IMR-90 (cell line): ENCODE measurements at regions not wholly inside any gene's neighbourhood (a gene's known extent, or its start where the extent isn't known, plus 50 kb on each side); places are given as distances from the start of the nearest gene placed in this dataset.

Source experiments
- ATAC-seq: fragments of 200-7000 bp; cut with Tn5 transposase; 2 replicates; pipeline ENCODE4 v1.9.1; 2020; ENCODE audit warnings: low read depth, mild to moderate bottlenecking, moderate library complexity
- BruUV-seq: library from RNA; stranded (reverse); fragments of 400-500 nt; replicated peaks from 2 replicates; lab custom pipeline; 2021; lab: Mats Ljungman, UMichigan
- CTCF ChIA-PET: fragments of 300-600 bp; formaldehyde crosslinking; extraction: SDS; loops from one replicate; lab custom pipeline; 2021; ENCODE audit warnings: antibody characterized with exemption; lab: Yijun Ruan, JAX
- POLR2A ChIA-PET: fragments of 300-600 bp; sonication (Branson Sonifier 250); formaldehyde crosslinking; loops from one replicate; lab custom pipeline; 2022; ENCODE audit warnings: antibody characterized with exemption; ENCODE audit not compliant: unreplicated experiment; lab: Charles Lee
- DNase-seq: peaks from one replicate; pipeline ENCODE4 v3.0.0; 2013
- H2AFZ ChIP-seq: replicated peaks from 2 replicates; pipeline ENCODE3; 2013; ENCODE audit warnings: low read length, mild to moderate bottlenecking; ENCODE audit not compliant: poor library complexity
- H2AK5ac ChIP-seq: 2 replicates; pipeline ENCODE4 v1.6.1; 2013; ENCODE audit warnings: low read depth, low read length, inconsistent platforms
- H2AK9ac ChIP-seq: replicated peaks from 2 replicates; pipeline ENCODE3; 2013; ENCODE audit warnings: mild to moderate bottlenecking, low read depth, low read length, moderate library complexity; ENCODE audit not compliant: poor library complexity
- H2BK120ac ChIP-seq: 2 replicates; pipeline ENCODE4 v1.6.1; 2013; ENCODE audit warnings: low read depth, low read length, inconsistent platforms
- H2BK15ac ChIP-seq: 3 replicates; pipeline ENCODE4 v1.6.1; 2013; ENCODE audit warnings: low read depth, low read length, inconsistent platforms
- H2BK20ac ChIP-seq: 2 replicates; pipeline ENCODE4 v1.6.1; 2013; ENCODE audit warnings: low read depth, mild to moderate bottlenecking, inconsistent platforms, low read length, moderate library complexity
- H2BK5ac ChIP-seq: 2 replicates; pipeline ENCODE4 v1.6.1; 2013; ENCODE audit warnings: mild to moderate bottlenecking, low read depth, low read length, inconsistent platforms; ENCODE audit not compliant: poor library complexity, severe bottlenecking
- H3K14ac ChIP-seq: replicated peaks from 2 replicates; pipeline ENCODE4 v1.6.1; 2013; ENCODE audit warnings: low read depth, low read length, inconsistent platforms
- H3K18ac ChIP-seq: 2 replicates; pipeline ENCODE4 v1.6.1; 2013; ENCODE audit warnings: low read depth, low read length, control low read depth
- H3K23ac ChIP-seq: 2 replicates; pipeline ENCODE4 v1.6.1; 2013; ENCODE audit warnings: low read depth, low read length, inconsistent platforms
- H3K27ac ChIP-seq: 2 replicates; pipeline ENCODE4 v1.5.1; 2013; ENCODE audit warnings: mild to moderate bottlenecking, control low read depth, low read length; ENCODE audit not compliant: insufficient read depth
- H3K27me3 ChIP-seq: 2 replicates; pipeline ENCODE4 v1.6.1; 2013; ENCODE audit warnings: low read length; ENCODE audit not compliant: control insufficient read depth, insufficient read depth
- H3K36me3 ChIP-seq: 2 replicates; pipeline ENCODE4 v1.6.1; 2013; ENCODE audit warnings: low read length, mixed read lengths; ENCODE audit not compliant: control insufficient read depth, insufficient read depth
- H3K4ac ChIP-seq: 2 replicates; pipeline ENCODE4 v1.6.1; 2013; ENCODE audit warnings: low read depth, low read length, inconsistent platforms
- H3K4me1 ChIP-seq: 2 replicates; pipeline ENCODE4 v1.6.1; 2013; ENCODE audit warnings: low read length, mixed read lengths; ENCODE audit not compliant: control insufficient read depth, insufficient read depth
- H3K4me2 ChIP-seq: 2 replicates; pipeline ENCODE4 v1.6.1; 2013; ENCODE audit warnings: low read depth, mild to moderate bottlenecking, control low read depth, low read length, moderate library complexity
- H3K4me3 ChIP-seq: 2 replicates; pipeline ENCODE4 v1.5.1; 2013; ENCODE audit warnings: low read depth, mild to moderate bottlenecking, control low read depth, low read length, moderate library complexity; ENCODE audit not compliant: insufficient read depth
- H3K56ac ChIP-seq: 2 replicates; pipeline ENCODE4 v1.6.1; 2013; ENCODE audit warnings: low read length, inconsistent platforms; ENCODE audit not compliant: insufficient read depth; ENCODE audit errors: extremely low read depth
- H3K79me1 ChIP-seq, 2 experiments: 2 replicates each; pipeline ENCODE4 v1.6.1; 2013; ENCODE audit warnings: low read length in 2 of 2, inconsistent platforms in 1 of 2, low read depth in 1 of 2
- H3K9ac ChIP-seq: 2 replicates; pipeline ENCODE4 v1.6.1; 2013; ENCODE audit warnings: low read depth, low read length, control low read depth
- H3K9me1 ChIP-seq: 2 replicates; pipeline ENCODE4 v1.6.1; 2013; ENCODE audit warnings: low read length, inconsistent platforms; ENCODE audit not compliant: insufficient read depth
- H3K9me3 ChIP-seq: 2 replicates; pipeline ENCODE4 v1.6.1; 2013; ENCODE audit warnings: low read length; ENCODE audit not compliant: control insufficient read depth, insufficient read depth
- H4K20me1 ChIP-seq: 2 replicates; pipeline ENCODE4 v1.6.1; 2013; ENCODE audit warnings: low read length, inconsistent platforms; ENCODE audit not compliant: insufficient read depth
- H4K5ac ChIP-seq: 2 replicates; pipeline ENCODE4 v1.6.1; 2013; ENCODE audit warnings: mild to moderate bottlenecking, low read depth, low read length, control low read depth
- H4K8ac ChIP-seq, 2 experiments: 2 replicates each; pipeline ENCODE4 v1.6.1; 2013; ENCODE audit warnings: low read depth in 2 of 2, low read length in 2 of 2, control low read depth in 1 of 2, inconsistent platforms in 1 of 2
- H4K91ac ChIP-seq: 2 replicates; pipeline ENCODE4 v1.6.1; 2013; ENCODE audit warnings: low read depth, low read length, inconsistent platforms; ENCODE audit not compliant: insufficient read depth
- CEBPB ChIP-seq: IDR thresholded peaks from 2 replicates; pipeline ENCODE4 v1.6.1; 2012; ENCODE audit warnings: low read depth, low read length, improper control_type of control experiment
- CHD1 ChIP-seq: IDR thresholded peaks from 2 replicates; pipeline ENCODE4 v1.6.1; 2012; ENCODE audit warnings: low read depth, low read length, improper control_type of control experiment
- FOS ChIP-seq: fragments of 150-350 bp; IDR thresholded peaks from 2 replicates; pipeline ENCODE4 v1.6.1; 2016; ENCODE audit warnings: low read depth, low read length
- MAZ ChIP-seq: IDR thresholded peaks from 2 replicates; pipeline ENCODE4 v1.6.1; 2012; ENCODE audit warnings: low read depth, mild to moderate bottlenecking, low read length, improper control_type of control experiment, moderate library complexity, borderline replicate concordance
- RCOR1 ChIP-seq: IDR thresholded peaks from 2 replicates; pipeline ENCODE4 v1.6.1; 2012; ENCODE audit warnings: mild to moderate bottlenecking, low read length, improper control_type of control experiment; ENCODE audit not compliant: insufficient replicate concordance
- RFX5 ChIP-seq: IDR thresholded peaks from 2 replicates; pipeline ENCODE4 v1.8.0; 2012; ENCODE audit warnings: low read depth, mild to moderate bottlenecking, low read length, moderate library complexity
- WGBS, 2 experiments: methylation state at CpG; one replicate each; pipeline versions ENCODE4 v1.1.5 to v1.1.7; 2013; ENCODE audit warnings: missing lambda C conversion rate in 2 of 2; ENCODE audit not compliant: insufficient read length in 1 of 2; ENCODE audit errors: extremely low coverage in 2 of 2; 5-methylcytosine and 5-hydroxymethylcytosine counted together
- dilution Hi-C: fragments of 300-500 bp; cut with HindIII; formaldehyde crosslinking; loops from one replicate; pipeline ENCODE4 v1.14.3; 2018; ENCODE audit warnings: low sequenced_read_pairs; ENCODE audit not compliant: unreplicated experiment
- in situ Hi-C: fragments of 300-500 bp; cut with MboI; formaldehyde crosslinking; loops from 3 replicates; pipeline ENCODE4 v1.14.3; 2019; ENCODE audit warnings: low sequenced_read_pairs, inconsistent platforms, mixed read lengths
- intact Hi-C: fragments of 100-400 bp; cut with micrococcal nuclease; formaldehyde crosslinking; loops from 2 replicates; pipeline ENCODE4 v1.10.0; 2022
- TF ChIP-seq, protein P1 (sequence below): fragments of 150-350 bp; IDR thresholded peaks from 2 replicates; pipeline ENCODE4 v1.6.1; 2017; ENCODE audit warnings: mild to moderate bottlenecking, antibody characterized with exemption, low read length, low read depth
- TF ChIP-seq, protein P2 (sequence below): fragments of 150-350 bp; IDR thresholded peaks from 2 replicates; pipeline ENCODE4 v1.6.1; 2016; ENCODE audit warnings: low read depth, mild to moderate bottlenecking, low read length, moderate library complexity, borderline replicate concordance

DNA sequence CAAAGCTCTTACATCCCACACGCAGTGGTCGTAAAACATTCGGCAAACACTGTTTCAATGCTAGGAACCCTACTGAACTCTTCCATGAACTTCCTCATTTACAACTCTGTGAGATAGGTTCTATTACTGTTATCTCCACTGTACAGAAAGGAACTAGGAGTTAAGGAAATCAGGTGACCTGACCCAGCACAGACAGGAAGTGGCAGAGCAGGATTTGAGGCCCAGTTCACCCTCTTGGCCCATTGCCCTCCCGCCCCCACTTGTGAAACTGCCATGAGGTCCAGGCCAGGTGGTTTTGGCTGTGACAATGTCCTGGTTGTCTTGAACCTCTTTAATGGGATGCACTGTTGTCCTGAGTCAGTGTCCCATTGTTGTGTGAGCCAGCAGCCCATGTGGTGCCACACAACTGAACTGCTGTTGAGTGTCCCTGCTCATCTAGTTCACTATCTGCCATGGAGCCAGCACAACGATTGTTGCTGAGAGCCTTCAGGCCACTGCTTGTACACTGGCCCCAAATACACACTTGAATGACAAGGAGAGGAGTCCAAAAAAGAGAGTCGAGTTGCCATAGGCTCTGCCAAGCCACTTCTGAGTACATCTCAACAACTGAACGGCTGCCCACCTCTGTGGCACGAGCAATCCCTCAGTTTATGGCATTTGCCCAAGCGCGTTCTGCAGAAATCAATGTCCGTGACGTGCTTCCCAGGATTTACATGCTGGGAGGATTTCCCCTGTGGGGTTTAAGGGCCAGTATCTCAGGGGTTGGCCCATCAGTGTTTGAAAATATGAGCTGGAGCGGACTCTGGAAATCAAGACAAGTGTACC, 484.6 kb downstream of the TSHZ3 start:
- Histone ChIP-seq H3K27ac (no peak overlapping the region), H3K56ac (no peak overlapping the region), H2AK9ac (no peak overlapping the region), H3K79me1 (no peaks in the 10 kb centered on the region), H4K91ac (no peak overlapping the region), H3K9me3 (no peaks in the 10 kb centered on the region), H3K9ac (no peak overlapping the region), H2BK15ac (no peak overlapping the region), H3K4me1 (no peaks in the 10 kb centered on the region), H3K4me3 (no peak overlapping the region), H3K4me2 (no peak overlapping the region), H3K14ac (no peak overlapping the region), H2BK20ac (no peak overlapping the region), H3K18ac (no peak overlapping the region), H3K27me3 (no peaks in the 10 kb centered on the region), H2BK5ac (no peak overlapping the region), H3K9me1 (no peaks in the 10 kb centered on the region), H2AK5ac (no peak overlapping the region), H3K36me3 (no peaks in the 10 kb centered on the region), H3K4ac (no peak overlapping the region), H2AFZ (no peak overlapping the region), H2BK120ac (no peak overlapping the region), H3K23ac (no peak overlapping the region), H4K8ac (no peak overlapping the region), H4K5ac (no peak overlapping the region), H4K20me1 (no peaks in the 10 kb centered on the region)
- dilution Hi-C loops: no loop called here
- no CpG with 5 or more reads among the region's 13 CpGs for WGBS, 2 experiments
- in situ Hi-C loops: no loop called here
- POLR2A ChIA-PET: no interaction called here
- ATAC-seq (no peak), DNase-seq (no peak)
- CTCF ChIA-PET: no interaction called here
- no TSS peak for BruUV-seq
- intact Hi-C loops: no loop called here
- TF ChIP-seq FOS (no peak), CEBPB (no peak), RCOR1 (no peak), CHD1 (no peak), RFX5 (no peak), MAZ (no peak)
- TF ChIP-seq, protein P1, sequence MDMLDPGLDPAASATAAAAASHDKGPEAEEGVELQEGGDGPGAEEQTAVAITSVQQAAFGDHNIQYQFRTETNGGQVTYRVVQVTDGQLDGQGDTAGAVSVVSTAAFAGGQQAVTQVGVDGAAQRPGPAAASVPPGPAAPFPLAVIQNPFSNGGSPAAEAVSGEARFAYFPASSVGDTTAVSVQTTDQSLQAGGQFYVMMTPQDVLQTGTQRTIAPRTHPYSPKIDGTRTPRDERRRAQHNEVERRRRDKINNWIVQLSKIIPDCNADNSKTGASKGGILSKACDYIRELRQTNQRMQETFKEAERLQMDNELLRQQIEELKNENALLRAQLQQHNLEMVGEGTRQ: no peak
- TF ChIP-seq, protein P2, sequence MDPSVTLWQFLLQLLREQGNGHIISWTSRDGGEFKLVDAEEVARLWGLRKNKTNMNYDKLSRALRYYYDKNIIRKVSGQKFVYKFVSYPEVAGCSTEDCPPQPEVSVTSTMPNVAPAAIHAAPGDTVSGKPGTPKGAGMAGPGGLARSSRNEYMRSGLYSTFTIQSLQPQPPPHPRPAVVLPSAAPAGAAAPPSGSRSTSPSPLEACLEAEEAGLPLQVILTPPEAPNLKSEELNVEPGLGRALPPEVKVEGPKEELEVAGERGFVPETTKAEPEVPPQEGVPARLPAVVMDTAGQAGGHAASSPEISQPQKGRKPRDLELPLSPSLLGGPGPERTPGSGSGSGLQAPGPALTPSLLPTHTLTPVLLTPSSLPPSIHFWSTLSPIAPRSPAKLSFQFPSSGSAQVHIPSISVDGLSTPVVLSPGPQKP: no peak
